HG02943 (cell line): ENCODE measurements at regions not wholly inside any gene's neighbourhood (a gene's known extent, or its start where the extent isn't known, plus 50 kb on each side); places are given as distances from the start of the nearest gene placed in this dataset.
"Not testable (repeated sequence)": the region's sequence is repeated elsewhere in the genome, so short reads cannot be mapped to it uniquely, and the experiment has no call there.

Source experiments
- ATAC-seq: cut with Tn5 transposase; IDR thresholded peaks from one replicate; pipeline ENCODE4 v1.9.1; 2021; ENCODE audit warnings: mild to moderate bottlenecking, low read depth, moderate library complexity; ENCODE audit not compliant: unreplicated experiment

DNA sequence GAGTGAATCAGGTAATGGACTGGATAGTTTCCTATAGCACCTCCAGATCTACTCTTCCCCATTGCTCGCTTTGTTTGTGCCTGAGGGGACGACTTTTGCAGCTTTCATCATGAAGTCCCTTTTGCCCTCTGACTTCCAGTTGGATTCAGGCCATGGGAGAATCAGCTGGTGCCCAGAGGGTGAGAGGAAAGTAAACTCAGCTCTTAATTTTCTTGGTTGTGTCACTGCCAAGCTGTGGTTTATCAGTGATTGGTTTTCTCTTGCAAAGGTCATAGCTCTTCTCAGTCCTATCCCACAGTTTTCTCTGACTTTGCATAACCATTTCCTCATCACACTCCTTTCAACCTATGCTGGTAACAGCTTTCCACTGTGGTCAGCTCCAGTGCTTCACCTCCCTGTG, 200.1 kb downstream of the KCNJ2 start:
- no peak for ATAC-seq

DNA sequence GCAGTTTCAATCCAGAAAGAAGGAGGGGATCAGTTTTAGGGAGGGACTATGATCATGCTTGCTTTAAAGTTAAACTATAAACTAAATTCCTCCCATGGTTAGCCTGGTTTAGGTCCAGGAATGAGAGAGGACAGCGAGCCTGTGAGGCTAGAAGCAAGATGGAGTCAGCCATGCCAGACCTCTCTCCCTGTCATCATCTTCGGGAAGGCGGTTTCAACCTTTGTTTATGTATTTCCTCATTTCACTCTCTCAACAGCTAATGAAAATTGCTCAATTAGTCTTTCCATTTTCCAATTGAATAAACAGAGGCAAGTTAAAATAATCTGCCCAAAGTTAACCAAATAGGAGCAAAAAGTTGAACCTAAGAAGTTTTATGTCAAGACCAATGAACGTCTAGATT, 201.5 kb downstream of the KCNJ2 start:
- ATAC-seq, result no peak

DNA sequence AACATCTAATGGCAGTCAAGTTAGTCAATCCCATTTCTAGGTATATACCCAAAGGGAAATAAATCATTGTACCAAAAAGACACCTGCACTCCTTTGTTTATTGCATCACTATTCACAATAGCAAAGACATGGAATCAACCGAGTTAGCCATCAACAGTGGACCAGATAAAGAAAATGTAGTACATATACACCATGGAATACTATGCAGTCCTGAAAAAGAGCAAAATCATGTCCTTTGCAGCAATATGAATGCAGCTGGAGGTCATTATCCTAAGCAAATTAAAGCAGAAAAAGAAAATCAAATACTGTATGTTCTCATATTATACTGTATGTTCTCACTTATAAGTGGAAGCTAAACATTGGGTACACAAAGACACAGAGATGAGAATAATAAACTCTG, 204.0 kb downstream of the KCNJ2 start:
- no peak for ATAC-seq

DNA sequence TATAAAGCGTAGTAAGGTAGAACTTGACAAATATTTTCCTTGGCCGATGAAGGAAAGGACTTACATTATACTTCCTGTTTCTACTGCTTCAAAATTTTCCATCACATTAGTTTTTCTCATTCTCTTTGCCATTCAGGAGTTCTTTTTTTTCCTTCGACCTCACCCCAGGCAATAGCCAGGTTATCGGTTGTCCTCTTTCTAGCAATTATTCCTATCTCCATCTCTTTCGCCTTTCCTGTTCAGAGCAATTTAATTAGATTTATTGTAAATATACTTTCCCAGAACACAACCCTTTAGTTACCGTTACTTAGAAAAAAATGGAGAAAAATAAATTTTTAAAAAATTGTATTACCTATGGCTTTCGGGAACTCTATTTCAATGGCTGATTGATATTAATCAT, 205.2 kb downstream of the KCNJ2 start:
- ATAC-seq, result no peak

DNA sequence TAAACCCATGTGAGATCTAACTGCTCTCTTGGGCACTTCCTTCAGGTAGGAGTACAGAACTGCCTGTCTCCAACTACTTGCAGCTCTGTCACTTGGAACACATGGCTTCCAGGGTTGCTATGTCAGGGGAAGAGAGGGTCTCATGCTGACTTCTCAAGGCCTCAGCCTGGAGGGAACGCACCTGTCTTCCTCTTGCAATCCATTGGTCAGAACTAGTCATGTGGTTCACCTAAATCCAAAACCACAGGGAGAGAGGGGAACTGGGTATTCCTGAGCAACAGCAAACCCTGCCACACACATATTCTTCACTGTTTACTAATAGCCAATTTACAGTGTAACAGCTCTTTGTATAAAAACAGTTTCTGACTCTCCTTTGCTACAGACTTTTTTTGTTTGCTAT, 206.1 kb downstream of the KCNJ2 start:
- ATAC-seq, result no peak

DNA sequence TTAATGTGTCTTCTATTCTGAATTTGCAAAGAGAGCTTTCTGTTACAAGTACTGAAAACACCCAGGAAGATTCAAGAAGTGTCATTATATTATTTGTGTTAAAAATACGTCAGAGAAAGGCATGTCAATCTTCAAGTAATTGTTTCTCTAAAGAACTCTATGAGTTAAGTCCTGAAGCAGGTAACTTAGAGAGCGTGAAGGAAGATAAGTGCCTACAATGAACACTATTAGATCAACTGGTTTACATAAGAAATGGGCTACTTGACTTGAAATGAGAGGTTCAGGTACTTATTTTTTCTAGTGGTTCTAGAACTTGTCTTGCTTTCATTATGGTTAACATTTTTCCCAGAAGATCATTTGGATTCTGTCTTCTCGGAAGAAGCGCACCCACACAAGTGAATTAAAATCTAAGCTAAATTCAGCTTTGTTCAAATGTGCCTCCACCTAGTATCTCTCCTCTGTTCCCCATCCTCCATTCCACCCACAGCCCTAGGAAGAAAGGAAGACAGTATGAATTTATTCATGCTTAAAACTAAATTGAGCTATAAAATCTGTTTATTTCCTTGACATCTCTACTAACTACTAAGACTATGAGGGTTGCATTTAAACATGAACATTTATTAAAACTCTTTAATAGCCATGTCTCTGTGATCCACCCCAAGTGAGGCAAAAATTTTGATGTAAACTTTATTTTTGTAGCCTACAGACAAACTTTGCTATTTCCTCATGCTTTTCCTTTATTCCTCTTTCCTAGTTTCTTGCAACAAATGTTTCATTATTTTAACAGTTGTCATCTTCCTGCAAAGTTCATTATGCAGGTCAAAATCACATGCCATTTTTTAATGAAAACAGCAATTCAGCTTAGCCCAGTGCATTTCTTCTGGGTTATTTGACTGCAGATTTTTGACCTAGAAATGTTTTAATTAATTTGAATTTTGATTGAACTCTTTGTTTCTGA, 206.8 kb downstream of the KCNJ2 start:
- ATAC-seq, result no peak

DNA sequence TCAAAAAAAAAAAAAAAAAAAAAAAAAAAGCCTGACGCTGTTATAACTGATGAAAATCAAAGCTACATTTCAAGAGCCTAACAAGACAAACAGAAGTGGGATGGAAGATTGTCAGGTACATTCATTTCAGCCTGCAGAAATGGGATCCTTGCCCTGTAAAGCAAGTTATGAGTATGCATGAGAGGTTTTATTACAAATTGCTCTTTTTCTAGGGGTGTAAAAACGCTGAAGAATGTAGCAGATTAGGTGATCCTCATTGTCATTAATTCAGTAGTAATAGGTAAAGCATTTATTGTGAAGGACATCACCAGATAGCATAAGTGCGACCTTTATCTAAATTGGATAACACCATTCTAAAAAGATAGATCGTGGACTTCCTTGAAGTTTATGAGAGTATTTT, 208.3 kb downstream of the KCNJ2 start:
- no peak for ATAC-seq

DNA sequence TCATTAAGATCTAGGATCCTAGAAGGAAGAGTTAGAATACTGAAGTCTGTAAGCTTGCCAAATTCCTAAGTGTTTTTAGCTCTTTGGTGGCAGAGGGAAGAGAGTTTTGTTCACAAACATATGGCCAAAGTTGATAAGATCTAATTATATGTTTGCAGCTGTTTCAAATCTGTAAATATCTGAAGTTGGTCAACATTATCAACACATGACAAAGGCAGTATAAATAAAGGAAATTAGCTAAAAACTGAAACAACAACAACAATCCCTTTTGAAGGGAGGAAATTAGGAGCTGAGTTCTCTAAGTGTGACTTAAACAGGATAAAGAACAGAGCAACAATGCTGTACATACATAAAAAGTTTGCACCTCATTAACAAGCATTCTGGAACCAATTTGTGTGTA, 208.7 kb downstream of the KCNJ2 start:
- no peak for ATAC-seq

DNA sequence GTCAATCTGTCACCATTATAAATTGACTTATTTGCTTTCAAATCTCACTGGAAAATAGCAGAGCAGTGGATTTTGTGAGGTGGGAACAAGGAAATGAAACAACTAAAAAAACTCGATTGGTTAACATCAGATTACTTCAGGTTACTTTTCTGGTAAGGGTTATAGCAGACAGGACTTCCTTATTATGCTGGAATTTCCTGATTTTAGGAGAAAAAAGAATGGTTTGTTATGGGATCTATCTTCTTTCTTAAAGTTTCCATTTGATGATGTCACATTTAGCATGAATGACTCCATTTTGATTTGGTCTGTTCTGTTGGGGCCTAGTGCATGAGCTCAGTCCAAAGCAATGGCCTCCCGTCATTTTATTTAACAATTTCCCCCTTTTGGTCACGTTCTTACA, 210.6 kb downstream of the KCNJ2 start:
- no peak for ATAC-seq

DNA sequence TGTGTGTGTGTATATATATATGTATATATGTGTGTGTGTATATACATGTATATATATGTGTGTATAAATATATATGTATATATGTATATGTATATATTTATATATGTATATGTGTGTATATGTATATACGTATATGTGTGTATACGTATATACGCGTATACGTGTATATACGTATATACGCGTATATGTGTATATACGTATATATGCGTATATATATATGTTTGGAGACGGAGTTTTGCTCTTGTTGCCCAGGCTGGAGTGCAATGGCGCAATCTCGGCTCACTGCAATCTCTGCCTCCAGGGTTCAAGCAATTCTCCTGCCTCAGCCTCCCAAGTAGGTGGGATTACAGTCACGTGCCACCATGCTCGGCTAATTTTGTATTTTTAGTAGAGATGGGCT, 212.6 kb downstream of the KCNJ2 start:
- ATAC-seq, result not testable (repeated sequence)

DNA sequence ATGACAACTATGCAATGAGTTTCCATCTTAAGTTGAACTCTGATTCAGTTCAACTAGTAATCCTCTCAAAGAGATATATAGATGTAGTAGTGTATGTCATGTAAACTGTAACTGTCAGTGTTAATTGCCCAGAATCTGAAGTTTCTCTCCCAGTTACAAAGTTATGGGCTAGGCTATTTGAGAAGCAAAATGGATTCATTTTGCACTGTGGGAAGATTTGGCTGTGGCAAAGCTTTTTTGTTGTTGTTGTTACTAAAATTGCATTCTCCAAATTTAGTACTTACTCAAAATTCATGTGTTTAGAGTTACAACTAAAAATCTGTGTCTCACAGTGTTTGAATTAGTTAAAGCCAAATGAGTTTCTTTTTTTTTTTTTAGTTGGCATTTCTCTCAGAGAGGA, 219.0 kb downstream of the KCNJ2 start:
- ATAC-seq, result no peak

DNA sequence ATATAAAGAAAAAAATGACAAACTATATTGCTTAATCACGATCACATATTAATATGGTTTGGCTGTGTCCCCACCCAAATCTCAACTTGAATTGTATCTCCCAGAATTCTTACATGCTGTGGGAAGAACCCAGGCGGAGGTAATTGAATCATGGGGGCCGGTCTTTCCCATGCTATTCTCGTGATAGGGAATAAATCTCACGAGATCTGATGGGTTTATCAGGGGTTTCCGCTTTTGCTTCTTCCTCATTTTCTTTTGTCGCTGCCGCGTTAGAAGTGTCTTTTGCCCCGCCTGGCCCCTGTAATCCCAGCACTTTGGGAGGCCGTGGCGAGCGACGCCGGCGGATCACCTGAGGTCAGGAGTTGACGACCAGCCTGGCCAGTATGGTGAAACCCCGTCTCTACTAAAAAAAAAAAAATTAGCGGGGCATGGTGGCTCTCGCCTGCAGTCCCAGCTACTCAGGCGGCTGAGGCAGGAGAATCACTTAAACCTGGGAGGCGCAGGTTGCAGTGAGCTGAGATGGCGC, 220.0 kb downstream of the KCNJ2 start:
- ATAC-seq, result not testable (repeated sequence)

DNA sequence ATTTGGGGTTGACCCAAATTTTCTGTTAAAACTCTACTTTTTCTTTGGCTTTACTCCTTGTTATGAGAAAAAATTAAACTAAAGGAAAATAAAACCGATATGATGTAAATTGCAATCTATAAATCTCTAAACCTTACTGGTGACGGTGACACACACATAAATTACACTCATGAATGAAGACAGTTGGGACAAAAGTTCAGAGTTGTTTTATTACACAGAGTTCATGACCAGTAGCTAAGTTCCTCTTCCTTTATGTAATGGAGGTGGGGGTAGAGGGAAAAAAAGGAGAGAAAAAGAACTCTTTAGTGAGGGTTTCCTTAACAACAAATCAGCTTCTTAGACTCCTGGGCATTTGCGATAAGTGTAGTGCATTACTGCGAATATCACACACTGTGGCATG, 220.7 kb downstream of the KCNJ2 start:
- ATAC-seq, result no peak

DNA sequence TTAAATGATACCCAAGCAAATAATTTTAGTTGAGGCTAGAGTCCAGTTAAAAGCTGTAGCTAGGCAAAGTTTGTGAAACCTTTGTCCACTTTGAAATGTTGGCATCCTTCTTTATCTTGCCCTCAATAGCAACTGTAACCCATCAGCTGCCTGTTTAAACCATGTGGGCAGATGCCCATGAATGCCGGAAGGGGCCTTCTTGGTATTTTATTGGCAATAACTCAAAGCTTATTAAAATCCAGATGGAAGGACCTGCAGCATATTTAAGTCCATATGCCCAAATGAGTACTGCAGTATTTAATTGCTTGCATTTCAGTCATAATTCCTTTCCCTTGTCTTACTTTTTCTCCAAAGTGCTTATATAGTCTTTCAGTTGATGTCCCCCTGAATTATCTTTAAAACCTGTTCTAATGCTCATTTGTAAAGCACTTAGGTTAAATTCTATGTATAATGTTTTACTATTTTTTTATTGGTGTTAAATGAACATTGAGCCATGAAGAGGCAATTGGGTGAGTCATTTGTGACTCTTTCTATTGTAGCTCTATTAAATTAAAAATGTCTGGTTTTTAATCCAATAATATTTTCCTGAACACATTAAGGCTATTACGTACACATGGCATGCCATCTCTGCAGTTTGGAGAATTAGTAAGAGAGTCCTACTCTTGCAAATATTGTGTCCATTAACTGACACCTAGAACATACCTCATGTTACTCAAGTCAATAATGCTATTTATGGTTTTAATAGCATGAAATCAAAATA, 225.3 kb downstream of the KCNJ2 start:
- ATAC-seq, result no peak

DNA sequence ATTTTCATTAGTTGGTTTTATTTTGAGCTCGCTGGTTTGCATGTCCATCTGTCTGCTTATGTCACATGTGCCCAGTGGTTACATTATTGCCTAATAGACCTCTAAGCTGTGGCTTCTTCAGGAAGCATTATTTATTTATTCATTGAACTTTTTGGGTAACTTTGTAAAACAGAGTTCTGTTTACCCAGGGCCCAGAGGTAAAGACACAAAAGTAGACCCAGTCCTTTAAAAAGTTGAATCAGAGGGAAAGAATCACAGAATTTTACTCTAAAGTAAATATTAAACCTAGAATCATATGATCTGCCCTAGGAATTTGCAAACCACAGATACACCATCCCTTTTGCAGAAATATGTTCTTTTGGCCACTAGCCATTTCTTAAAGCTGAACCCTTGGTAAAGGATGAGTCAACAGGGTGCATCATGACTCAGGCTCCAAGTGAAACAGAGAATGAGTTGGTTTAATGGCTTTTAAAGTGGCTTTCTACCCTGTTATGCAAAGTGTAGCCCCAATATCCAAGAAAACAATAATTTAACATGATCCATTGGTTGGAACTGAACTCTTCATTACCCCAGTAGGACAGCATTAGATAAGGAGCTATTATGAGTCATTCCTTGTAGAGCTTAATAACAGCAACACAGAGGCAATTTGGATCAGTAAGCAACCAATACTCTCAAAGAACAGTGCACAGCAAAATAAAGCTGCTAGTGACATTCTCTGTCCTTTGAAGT, 236.3 kb downstream of the KCNJ2 start:
- ATAC-seq, result no peak

DNA sequence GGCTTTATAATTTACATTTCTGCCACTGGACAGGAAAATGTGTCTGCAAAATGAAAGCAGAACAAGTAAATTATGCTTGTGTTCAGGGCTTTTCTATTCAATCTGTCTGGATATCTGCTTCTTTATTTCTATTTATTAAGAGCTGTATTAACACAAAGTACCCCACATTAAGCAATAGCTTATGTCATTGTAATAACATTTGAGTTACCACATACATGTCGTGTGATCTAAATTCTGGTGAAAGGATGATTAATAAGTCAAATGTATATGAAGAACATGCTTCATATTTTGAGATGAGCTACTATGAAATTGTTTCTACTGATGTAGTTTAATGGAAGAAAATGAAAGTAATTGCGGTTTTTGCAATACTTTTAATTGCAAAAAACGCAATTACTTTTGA, 238.2 kb downstream of the KCNJ2 start:
- ATAC-seq, result no peak

DNA sequence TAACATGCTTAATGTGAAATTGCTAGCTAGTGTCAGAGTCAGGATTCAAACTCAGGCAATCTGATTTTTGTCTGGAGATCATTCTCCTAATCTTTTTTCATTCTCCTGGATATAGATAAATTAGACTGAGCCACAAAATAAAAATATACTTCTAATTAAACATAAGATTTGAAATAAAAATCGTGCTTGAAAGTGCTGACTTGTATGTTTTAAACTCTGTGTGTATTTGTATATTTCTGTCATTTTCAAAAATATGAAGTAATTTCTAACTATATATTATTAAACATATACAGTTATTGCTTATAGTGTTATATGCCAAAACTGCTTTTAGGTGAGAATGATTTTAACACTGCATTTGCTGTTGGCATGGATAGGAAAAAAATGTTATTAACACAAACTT, 239.4 kb downstream of the KCNJ2 start:
- ATAC-seq, result no peak

DNA sequence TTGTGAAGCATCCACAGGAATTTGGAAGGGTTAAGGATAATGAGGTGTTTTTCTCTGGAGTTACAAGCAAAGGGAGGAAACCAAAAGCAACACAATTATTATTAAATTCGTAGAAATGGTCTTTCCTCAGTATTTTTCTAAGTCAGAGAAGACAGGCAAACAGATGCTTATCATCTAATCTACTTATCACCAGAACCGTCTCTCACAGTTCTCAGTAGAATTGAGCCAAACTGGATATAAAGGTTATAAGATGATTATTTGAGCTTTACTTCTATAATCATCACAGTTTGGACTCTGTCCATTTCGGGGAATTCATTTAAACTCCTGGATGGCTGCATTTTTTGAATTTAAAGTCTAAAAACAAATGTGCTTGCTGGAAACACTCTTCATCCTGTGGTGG, 245.0 kb downstream of the KCNJ2 start:
- no peak for ATAC-seq

DNA sequence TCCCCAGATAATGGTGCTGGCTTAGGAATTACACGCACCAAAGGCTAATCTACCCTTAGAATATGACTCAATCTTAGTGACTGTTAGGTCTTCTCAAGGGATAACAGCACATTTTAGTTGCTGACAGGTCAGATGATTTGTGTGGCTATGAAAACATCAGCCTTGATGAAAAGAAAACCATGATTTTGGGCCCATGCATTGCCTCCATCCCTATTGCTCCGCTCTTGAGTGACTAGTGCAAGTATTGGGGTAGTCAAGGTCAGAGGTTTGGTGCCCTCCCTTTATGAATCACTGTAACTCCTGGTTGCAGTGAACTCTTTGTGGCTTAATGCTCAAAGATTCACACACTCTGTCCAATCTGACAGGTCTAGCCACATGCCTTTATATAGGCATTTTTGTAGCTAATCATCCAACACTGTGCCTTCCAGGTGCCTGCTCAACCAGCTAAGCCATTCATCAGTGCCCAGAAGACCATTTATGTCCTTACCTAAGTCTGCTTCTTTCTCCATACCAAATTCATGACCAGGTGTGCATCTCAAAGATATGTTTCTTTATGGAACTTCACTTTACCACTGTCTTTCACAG, 251.6 kb downstream of the KCNJ2 start:
- ATAC-seq, result no peak

DNA sequence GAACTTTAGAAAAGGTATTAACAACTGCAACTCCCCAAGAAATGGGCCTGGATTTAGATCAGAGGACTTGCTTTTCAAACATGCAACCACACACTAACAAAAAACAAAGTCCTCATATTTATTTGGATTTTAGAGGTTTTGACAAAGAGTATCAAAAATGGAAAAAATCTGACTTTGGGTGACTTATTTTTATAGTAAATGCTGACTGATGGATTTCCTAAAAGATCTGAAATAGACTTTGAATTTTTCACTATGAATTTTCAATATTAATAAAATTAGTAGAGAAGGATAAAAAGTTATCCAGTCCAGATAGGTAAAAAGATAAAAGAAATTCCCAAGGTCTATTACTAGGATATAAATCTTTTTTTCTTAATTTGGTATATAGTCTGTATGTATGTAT, 253.5 kb downstream of the KCNJ2 start:
- no peak for ATAC-seq

DNA sequence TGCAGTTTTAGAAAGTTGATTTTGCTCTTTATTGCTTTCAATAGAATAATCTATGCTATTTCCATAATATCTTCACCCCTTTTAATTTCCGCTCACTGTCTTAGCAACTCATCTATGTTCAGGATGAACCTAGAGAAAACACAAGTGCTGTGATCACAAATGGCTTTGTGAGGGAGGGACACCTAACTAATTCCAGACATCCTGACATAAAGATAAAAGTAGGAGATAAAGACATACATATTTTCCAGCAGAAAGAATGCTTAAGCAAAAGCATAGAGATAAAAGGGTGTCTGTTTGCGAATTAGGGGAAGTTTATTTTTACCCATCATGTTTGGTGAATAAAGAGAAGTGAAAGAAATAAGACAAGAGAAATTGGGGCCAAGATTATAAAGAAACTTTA, 254.2 kb downstream of the KCNJ2 start:
- no peak for ATAC-seq
